ENCODE measurements at regions not wholly inside any gene's neighbourhood (a gene's known extent, or its start where the extent isn't known, plus 50 kb on each side); places are given as distances from the start of the nearest gene placed in this dataset.

- no peak for TF ChIP-seq CTCF (IDR thresholded peaks at IDR 0.05; ENCODE audit: low read depth, low read length)
- no peak for DNase-seq (ENCODE audit: extremely low read depth, low read depth)
These were observed 459.3 kb upstream of the ZNF608 start for GRCh38 chr5:125205601-125206225.

DNA sequence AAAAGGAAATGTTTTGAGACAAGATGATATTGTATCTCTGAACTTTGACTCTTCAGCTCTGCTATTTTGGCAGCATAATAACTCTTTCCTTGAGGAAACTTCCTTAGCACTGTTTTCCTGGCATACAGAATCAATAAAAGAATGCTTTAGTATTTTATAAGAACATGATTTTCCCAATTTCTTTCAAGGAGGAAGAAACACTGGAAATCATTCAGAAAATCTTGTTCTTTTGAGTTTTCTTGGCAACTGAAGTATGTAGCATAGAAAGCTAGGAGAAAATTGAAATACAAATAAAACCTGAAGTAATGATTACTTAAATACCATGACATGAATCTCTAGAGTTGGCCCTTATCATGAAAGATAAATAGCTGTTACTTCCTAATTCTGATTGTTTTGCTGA is 461.4 kb upstream of the ZNF608 start:
- no peak for DNase-seq (ENCODE audit: extremely low read depth, low read depth)

DNA sequence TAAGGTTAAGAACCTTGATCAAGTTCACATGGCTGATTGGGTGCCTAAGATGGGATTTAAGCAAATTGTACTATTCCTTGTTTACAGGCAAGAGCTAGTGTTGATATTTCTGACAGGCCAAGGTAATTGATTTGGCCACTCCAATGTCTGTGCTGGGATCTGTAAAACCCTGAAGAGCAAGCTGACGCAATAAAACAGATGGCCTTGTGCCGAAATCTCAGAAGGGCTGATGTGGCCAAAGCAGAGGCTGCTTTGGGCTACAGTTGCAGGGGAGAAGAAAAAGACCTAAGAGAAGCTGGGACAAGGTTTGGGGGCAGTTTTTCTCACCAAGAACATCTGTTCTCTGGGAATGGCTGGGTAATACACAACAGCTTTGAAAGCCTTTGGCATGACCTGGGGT is 463.2 kb upstream of the ZNF608 start:
- no peak for DNase-seq (ENCODE audit: extremely low read depth, low read depth)
- no peak for TF ChIP-seq CTCF (IDR thresholded peaks at IDR 0.05; ENCODE audit: low read depth, low read length)

More for the DNA sequence above, 461.4 kb upstream of the ZNF608 start:
- TF ChIP-seq CTCF (IDR thresholded peaks at IDR 0.05; ENCODE audit: low read depth, low read length): no peak

DNA sequence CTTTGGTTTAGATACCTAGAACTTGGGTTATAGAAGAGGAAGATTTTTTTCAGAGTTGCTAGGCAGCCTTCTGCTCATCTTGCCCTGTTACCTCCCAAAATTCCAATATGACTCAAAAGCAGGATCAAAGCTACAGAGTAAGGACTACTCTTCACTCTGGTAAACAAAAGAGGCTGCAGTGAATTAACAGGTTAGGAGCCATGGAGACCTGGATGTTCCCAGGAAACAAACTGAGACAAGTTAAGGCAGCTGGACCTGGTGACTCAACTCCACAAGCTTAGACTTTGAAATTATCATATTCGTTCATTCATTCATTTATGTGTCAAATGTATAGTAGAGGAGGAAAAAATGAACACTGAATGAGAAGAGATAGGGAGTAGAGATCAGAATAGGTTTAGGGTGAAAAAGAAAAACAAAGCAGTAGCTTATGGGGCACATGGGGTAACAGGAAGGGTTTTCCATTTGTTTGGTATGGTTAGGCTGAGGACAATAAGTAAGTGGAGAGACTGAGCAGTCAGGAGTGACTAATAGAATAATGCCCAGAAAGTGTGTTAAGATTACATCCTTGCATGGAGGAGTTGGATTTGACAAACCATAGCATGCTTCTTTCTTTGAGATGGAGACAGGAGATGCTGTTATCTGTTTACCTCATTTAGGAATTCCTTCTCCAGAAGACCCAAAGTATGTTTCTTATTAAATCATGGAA is 464.0 kb upstream of the ZNF608 start:
- TF ChIP-seq CTCF (IDR thresholded peaks at IDR 0.05; ENCODE audit: low read depth, low read length): no peak
- no peak for DNase-seq (ENCODE audit: extremely low read depth, low read depth)

- no peak for TF ChIP-seq CTCF (IDR thresholded peaks at IDR 0.05; ENCODE audit: low read depth, low read length)
- DNase-seq (ENCODE audit: extremely low read depth, low read depth): no peak
These were observed 467.6 kb upstream of the ZNF608 start for GRCh38 chr5:125214080-125214479.

DNA sequence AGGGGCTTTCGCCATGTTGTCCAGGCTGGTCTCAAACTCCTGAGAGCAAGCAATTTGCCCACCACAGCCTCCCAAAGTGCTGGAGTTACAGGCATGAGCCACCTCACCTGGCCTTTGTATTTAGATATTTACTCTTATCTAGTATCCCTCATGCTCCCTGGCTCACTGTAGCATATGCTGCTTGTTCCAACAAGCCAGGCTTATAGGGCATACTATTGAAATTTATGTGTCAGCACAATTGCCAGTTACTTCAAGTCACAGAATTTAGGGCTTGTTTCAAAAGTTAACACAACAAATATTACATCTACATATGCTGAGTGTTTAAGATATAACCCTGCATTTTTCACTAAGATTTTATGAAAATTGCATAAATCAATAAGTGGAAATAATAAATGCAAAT is 469.2 kb upstream of the ZNF608 start:
- no peak for TF ChIP-seq CTCF (IDR thresholded peaks at IDR 0.05; ENCODE audit: low read depth, low read length)
- no peak for DNase-seq (ENCODE audit: extremely low read depth, low read depth)

- no peak for TF ChIP-seq CTCF (IDR thresholded peaks at IDR 0.05; ENCODE audit: low read depth, low read length)
- DNase-seq (ENCODE audit: extremely low read depth, low read depth): no peak
These were observed 473.3 kb upstream of the ZNF608 start for GRCh38 chr5:125219710-125220109.

Data from AG09319 (cell line).